Cerebellar cortex (tissue), 1 donor: ENCODE measurements at regions not wholly inside any gene's neighbourhood (a gene's known extent, or its start where the extent isn't known, plus 50 kb on each side); places are given as distances from the start of the nearest gene placed in this dataset.
A peak's percentile ranks its signal among the peaks of the same experiment; 100 is the strongest.

Experiments used
- DNase-seq: peaks from one replicate; pipeline ENCODE4 v3.0.0-alpha.2; 2015; ENCODE audit warnings: low spot score

GRCh38 chr11:131052367-131052766 is 136.1 kb upstream of the SNX19 start:
- no peak for DNase-seq

GRCh38 chr11:131056036-131056435 is 139.8 kb upstream of the SNX19 start:
- no peak for DNase-seq

- DNase-seq, result no peak
Observed at GRCh38 chr11:131063638-131064037, 147.4 kb upstream of the SNX19 start.

- peak; percentile 74 for DNase-seq
Observed at GRCh38 chr11:131064373-131064991, 148.2 kb upstream of the SNX19 start.

GRCh38 chr11:131065435-131066413 is 149.4 kb upstream of the SNX19 start:
- no peak for DNase-seq

- no peak for DNase-seq
Observed at GRCh38 chr11:131066551-131066950, 150.3 kb upstream of the SNX19 start.

GRCh38 chr11:131070365-131070764 is 154.1 kb upstream of the SNX19 start:
- DNase-seq, result no peak

- no peak for DNase-seq
Observed at GRCh38 chr11:131073167-131073566, 156.9 kb upstream of the SNX19 start.

GRCh38 chr11:131074573-131074972 is 158.3 kb upstream of the SNX19 start:
- no peak for DNase-seq

GRCh38 chr11:131077340-131077739 is 161.1 kb upstream of the SNX19 start:
- DNase-seq, result no peak

GRCh38 chr11:131079036-131079435 is 162.8 kb upstream of the SNX19 start:
- DNase-seq, result no peak

- DNase-seq, result no peak
Observed at GRCh38 chr11:131089727-131090245, 173.5 kb upstream of the SNX19 start.

GRCh38 chr11:131092469-131092868 is 176.2 kb upstream of the SNX19 start:
- DNase-seq, result no peak

- DNase-seq, result no peak
Observed at GRCh38 chr11:131094827-131095226, 178.5 kb upstream of the SNX19 start.

GRCh38 chr11:131095511-131096185 is 179.4 kb upstream of the SNX19 start:
- DNase-seq, result no peak

GRCh38 chr11:131099013-131099412 is 182.7 kb upstream of the SNX19 start:
- DNase-seq, result no peak

GRCh38 chr11:131099746-131100145 is 183.5 kb upstream of the SNX19 start:
- DNase-seq, result no peak

- DNase-seq, result no peak
Observed at GRCh38 chr11:131108760-131109159, 192.5 kb upstream of the SNX19 start.

- no peak for DNase-seq
Observed at GRCh38 chr11:131109257-131109656, 193.0 kb upstream of the SNX19 start.

GRCh38 chr11:131109790-131110189 is 193.5 kb upstream of the SNX19 start:
- DNase-seq, result no peak

- no peak for DNase-seq
Observed at GRCh38 chr11:131111775-131112174, 195.5 kb upstream of the SNX19 start.

GRCh38 chr11:131118247-131118646 is 202.0 kb upstream of the SNX19 start:
- DNase-seq, result no peak
